GM12878 (cell line): ENCODE measurements at regions not wholly inside any gene's neighbourhood (a gene's known extent, or its start where the extent isn't known, plus 50 kb on each side); places are given as distances from the start of the nearest gene placed in this dataset.

ENCODE experiments used
- CHD4 ChIP-seq: fragments of 200-600 bp; sonication (generic); IDR thresholded peaks from 2 replicates; pipeline ENCODE4 v1.6.1; 2016; ENCODE audit warnings: mild to moderate bottlenecking
- FOXK2 ChIP-seq: fragments of 450-650 bp; IDR thresholded peaks from 2 replicates; pipeline ENCODE4 v1.6.1; 2017; ENCODE audit warnings: mild to moderate bottlenecking, moderate library complexity
- NFYB ChIP-seq: IDR thresholded peaks from 2 replicates; pipeline ENCODE4 v1.6.1; 2011; ENCODE audit warnings: low read depth, mild to moderate bottlenecking, low read length, improper control_type of control experiment, moderate library complexity; ENCODE audit not compliant: insufficient read depth
- POLR2A ChIP-seq: IDR thresholded peaks from 2 replicates; pipeline ENCODE4 v1.6.1; 2011; ENCODE audit warnings: low read depth, mild to moderate bottlenecking, low read length
- POLR2AphosphoS5 ChIP-seq: IDR thresholded peaks from 2 replicates; pipeline ENCODE4 v1.6.1; 2011; ENCODE audit warnings: mild to moderate bottlenecking, low read length, inconsistent platforms
- RAD21 ChIP-seq: IDR thresholded peaks from 2 replicates; pipeline ENCODE4 v1.6.1; 2011; ENCODE audit warnings: mild to moderate bottlenecking, low read depth, low read length, moderate library complexity; ENCODE audit not compliant: insufficient read depth
- RAD51 ChIP-seq: fragments of 450-650 bp; IDR thresholded peaks from 2 replicates; pipeline ENCODE4 v1.6.1; 2016; ENCODE audit warnings: moderate library complexity, mild to moderate bottlenecking, inconsistent platforms
- SUZ12 ChIP-seq: fragments of 200-600 bp; sonication (generic); IDR thresholded peaks from one replicate; pipeline ENCODE4 v1.6.1; 2018; ENCODE audit warnings: antibody characterized with exemption, mild to moderate bottlenecking; ENCODE audit not compliant: unreplicated experiment
- ZNF274 ChIP-seq: IDR thresholded peaks from one replicate; pipeline ENCODE4 v1.8.0; 2011; ENCODE audit not compliant: insufficient read length, insufficient read depth
- TF ChIP-seq, protein P1 (sequence below): fragments of 450-650 bp; IDR thresholded peaks from 2 replicates; pipeline ENCODE4 v1.6.1; 2017; ENCODE audit warnings: antibody characterized with exemption, mild to moderate bottlenecking, moderate library complexity
- TF ChIP-seq, protein P2 (sequence below), 3 experiments: IDR thresholded peaks in 2 of 3; conservative IDR thresholded peaks in 1 of 3; 2 replicates each; pipeline ENCODE4 v1.5.1; 2011; ENCODE audit warnings: low read depth in 3 of 3, low read length in 3 of 3, mild to moderate bottlenecking in 3 of 3, control low read depth in 2 of 3, moderate library complexity in 2 of 3, inconsistent platforms in 1 of 3, mixed read lengths in 1 of 3; ENCODE audit not compliant: control insufficient read depth in 2 of 3, insufficient read depth in 1 of 3; ENCODE audit errors: extremely low read depth in 1 of 3

DNA sequence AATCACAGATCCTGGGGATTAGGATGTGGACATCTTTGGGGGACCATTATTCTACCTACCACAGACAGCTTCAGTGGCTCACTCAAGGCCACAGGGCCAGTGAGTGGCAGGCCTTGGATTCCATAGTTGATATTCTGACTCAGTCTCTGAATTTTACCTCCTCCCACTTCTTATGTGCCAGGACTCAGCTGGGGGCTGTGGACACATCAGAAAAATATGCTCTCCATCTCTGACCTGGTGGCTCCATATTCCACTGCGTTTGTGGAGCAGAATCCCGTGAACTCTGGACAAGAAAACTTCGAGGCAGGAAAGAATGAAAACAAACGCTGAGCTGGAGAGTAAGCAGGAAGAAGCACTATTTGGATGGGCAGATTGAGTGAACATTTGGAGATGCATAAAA, 301.8 kb upstream of the MAF start:
- TF ChIP-seq RAD51 (no peak), CHD4 (no peak), SUZ12 (no peak), POLR2A (no peak), FOXK2 (no peak), ZNF274 (no peak), POLR2AphosphoS5 (no peak), NFYB (no peak), RAD21 (no peak)
- TF ChIP-seq, protein P1, sequence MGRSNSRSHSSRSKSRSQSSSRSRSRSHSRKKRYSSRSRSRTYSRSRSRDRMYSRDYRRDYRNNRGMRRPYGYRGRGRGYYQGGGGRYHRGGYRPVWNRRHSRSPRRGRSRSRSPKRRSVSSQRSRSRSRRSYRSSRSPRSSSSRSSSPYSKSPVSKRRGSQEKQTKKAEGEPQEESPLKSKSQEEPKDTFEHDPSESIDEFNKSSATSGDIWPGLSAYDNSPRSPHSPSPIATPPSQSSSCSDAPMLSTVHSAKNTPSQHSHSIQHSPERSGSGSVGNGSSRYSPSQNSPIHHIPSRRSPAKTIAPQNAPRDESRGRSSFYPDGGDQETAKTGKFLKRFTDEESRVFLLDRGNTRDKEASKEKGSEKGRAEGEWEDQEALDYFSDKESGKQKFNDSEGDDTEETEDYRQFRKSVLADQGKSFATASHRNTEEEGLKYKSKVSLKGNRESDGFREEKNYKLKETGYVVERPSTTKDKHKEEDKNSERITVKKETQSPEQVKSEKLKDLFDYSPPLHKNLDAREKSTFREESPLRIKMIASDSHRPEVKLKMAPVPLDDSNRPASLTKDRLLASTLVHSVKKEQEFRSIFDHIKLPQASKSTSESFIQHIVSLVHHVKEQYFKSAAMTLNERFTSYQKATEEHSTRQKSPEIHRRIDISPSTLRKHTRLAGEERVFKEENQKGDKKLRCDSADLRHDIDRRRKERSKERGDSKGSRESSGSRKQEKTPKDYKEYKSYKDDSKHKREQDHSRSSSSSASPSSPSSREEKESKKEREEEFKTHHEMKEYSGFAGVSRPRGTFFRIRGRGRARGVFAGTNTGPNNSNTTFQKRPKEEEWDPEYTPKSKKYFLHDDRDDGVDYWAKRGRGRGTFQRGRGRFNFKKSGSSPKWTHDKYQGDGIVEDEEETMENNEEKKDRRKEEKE, result no peak
- TF ChIP-seq, protein P2, sequence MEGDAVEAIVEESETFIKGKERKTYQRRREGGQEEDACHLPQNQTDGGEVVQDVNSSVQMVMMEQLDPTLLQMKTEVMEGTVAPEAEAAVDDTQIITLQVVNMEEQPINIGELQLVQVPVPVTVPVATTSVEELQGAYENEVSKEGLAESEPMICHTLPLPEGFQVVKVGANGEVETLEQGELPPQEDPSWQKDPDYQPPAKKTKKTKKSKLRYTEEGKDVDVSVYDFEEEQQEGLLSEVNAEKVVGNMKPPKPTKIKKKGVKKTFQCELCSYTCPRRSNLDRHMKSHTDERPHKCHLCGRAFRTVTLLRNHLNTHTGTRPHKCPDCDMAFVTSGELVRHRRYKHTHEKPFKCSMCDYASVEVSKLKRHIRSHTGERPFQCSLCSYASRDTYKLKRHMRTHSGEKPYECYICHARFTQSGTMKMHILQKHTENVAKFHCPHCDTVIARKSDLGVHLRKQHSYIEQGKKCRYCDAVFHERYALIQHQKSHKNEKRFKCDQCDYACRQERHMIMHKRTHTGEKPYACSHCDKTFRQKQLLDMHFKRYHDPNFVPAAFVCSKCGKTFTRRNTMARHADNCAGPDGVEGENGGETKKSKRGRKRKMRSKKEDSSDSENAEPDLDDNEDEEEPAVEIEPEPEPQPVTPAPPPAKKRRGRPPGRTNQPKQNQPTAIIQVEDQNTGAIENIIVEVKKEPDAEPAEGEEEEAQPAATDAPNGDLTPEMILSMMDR (IDR thresholded peaks at IDR 0.05 in 2 of 3, conservative IDR thresholded peaks at IDR 0.05 in 1 of 3; ENCODE audit: control insufficient read depth in 2 of 3, extremely low read depth in 1 of 3, insufficient read depth in 1 of 3, low read depth in 3 of 3, low read length in 3 of 3), result no peak
